ENCODE measurements at regions not wholly inside any gene's neighbourhood (a gene's known extent, or its start where the extent isn't known, plus 50 kb on each side); places are given as distances from the start of the nearest gene placed in this dataset.

DNA sequence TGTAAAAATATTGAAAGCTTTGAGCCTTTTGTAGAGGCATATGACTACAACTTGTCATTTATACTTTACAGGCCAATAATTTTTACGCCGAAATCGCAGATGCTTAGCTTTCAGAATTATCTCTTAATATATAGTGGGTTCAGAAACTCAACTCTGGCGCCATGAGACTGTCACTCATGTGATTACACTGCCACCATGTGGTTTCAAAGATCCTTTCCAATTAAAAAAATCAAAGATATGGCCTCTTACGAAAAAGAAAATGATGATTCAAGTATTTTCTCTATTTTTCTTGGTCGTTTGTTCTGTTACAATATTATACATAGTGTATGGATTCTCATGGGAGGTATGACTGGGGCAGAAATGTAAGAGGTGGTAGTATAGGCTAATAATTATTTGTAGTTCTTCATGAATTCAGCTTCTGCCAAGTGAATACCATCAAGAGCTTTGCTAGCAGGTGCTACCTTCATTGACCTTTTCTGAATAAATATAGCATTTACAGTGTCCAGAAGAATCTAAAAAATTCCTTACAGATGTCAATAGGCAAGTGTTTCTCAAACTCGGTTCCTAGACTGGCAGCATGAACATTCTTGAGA lies 751.7 kb upstream of the GOLIM4 start:
- Histone ChIP-seq H2AFZ (ENCODE audit: low read depth, low read length) (no peak overlapping the region), H3K4me3 (ENCODE audit: low read depth in 1 of 2, low read length in 2 of 2) (no peak overlapping the region), H3K36me3 (ENCODE audit: insufficient read depth, low read length) (no peaks in the 10 kb centered on the region), H3K4me2 (ENCODE audit: insufficient read depth, low read length) (no peak overlapping the region), H4K20me1 (ENCODE audit: insufficient read depth, low read length) (no peaks in the 10 kb centered on the region), H3K27ac (ENCODE audit: low read length) (no peak overlapping the region), H3K79me2 (ENCODE audit: insufficient read depth, low read length) (no peaks in the 10 kb centered on the region), H3K4me1 (ENCODE audit: insufficient read depth, low read length) (no peaks in the 10 kb centered on the region), H3K9me3 (ENCODE audit: insufficient read depth, low read length, severe bottlenecking) (no peaks in the 10 kb centered on the region), H3K9ac (ENCODE audit: low read depth, low read length) (no peak overlapping the region), H3K27me3 (ENCODE audit: insufficient read depth, low read length, poor library complexity) (peaks cover 6% of the 10 kb centered on the region)
- ATAC-seq (ENCODE audit: insufficient read depth, low read depth) (no peak), DNase-seq (peak; percentile 6)
- TF ChIP-seq, protein P1, sequence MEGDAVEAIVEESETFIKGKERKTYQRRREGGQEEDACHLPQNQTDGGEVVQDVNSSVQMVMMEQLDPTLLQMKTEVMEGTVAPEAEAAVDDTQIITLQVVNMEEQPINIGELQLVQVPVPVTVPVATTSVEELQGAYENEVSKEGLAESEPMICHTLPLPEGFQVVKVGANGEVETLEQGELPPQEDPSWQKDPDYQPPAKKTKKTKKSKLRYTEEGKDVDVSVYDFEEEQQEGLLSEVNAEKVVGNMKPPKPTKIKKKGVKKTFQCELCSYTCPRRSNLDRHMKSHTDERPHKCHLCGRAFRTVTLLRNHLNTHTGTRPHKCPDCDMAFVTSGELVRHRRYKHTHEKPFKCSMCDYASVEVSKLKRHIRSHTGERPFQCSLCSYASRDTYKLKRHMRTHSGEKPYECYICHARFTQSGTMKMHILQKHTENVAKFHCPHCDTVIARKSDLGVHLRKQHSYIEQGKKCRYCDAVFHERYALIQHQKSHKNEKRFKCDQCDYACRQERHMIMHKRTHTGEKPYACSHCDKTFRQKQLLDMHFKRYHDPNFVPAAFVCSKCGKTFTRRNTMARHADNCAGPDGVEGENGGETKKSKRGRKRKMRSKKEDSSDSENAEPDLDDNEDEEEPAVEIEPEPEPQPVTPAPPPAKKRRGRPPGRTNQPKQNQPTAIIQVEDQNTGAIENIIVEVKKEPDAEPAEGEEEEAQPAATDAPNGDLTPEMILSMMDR (IDR thresholded peaks at IDR 0.05; ENCODE audit: borderline replicate concordance, extremely low read depth, low read length, poor library complexity, severe bottlenecking): peak; percentile 59
- TF ChIP-seq EZH2 (IDR thresholded peaks at IDR 0.05; ENCODE audit: borderline replicate concordance, low read depth, low read length, severe bottlenecking): no peak

DNA sequence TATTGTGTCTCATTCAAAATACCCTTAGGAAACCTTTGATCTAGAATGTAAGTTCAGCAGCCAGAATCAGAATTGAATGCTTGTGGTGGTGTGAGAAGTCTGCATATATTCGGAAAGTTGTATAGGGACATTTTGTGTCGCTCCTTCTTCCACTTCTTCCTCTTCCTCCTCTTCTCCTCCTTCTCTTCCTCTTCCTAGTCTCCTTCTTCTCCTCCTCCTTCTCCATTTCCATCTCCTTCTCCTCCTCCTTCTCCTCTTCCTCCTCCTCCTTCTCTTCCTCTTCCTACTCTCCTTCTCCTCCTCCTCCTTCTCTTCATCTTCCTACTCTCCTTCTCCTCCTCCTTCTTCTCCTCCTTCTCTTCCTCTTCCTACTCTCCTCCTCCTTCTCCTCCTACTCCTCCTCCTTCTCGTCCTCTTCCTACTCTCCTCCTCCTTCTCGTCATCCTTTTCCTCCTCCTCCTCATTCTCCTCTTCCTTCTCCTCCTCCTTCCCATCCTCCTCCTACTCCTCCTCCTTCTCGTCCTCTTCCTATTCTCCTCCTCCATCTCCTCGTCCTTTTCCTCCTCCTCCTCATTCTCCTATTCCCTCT lies 749.3 kb upstream of the GOLIM4 start:
- TF ChIP-seq, protein P1 (IDR thresholded peaks at IDR 0.05; ENCODE audit: borderline replicate concordance, extremely low read depth, low read length, poor library complexity, severe bottlenecking): no peak
- no peak for TF ChIP-seq EZH2 (IDR thresholded peaks at IDR 0.05; ENCODE audit: borderline replicate concordance, low read depth, low read length, severe bottlenecking)
- no peak overlapping the region for H2AFZ ChIP-seq (ENCODE audit: low read depth, low read length)
- DNase-seq (no peak), ATAC-seq (ENCODE audit: insufficient read depth, low read depth) (no peak)
- H3K4me2 ChIP-seq (ENCODE audit: insufficient read depth, low read length): no peak overlapping the region
- no peaks in the 10 kb centered on the region for H3K9me3 ChIP-seq (ENCODE audit: insufficient read depth, low read length, severe bottlenecking)
- H3K9ac ChIP-seq (ENCODE audit: low read depth, low read length): no peak overlapping the region
- H3K4me3 ChIP-seq (ENCODE audit: low read depth in 1 of 2, low read length in 2 of 2): no peak overlapping the region
- H3K79me2 ChIP-seq (ENCODE audit: insufficient read depth, low read length): no peaks in the 10 kb centered on the region
- no peaks in the 10 kb centered on the region for H4K20me1 ChIP-seq (ENCODE audit: insufficient read depth, low read length)
- H3K27ac ChIP-seq (ENCODE audit: low read length): no peak overlapping the region
- no peaks in the 10 kb centered on the region for H3K36me3 ChIP-seq (ENCODE audit: insufficient read depth, low read length)
- no peaks in the 10 kb centered on the region for H3K4me1 ChIP-seq (ENCODE audit: insufficient read depth, low read length)
- peaks cover 6% of the 10 kb centered on the region for H3K27me3 ChIP-seq (ENCODE audit: insufficient read depth, low read length, poor library complexity)

DNA sequence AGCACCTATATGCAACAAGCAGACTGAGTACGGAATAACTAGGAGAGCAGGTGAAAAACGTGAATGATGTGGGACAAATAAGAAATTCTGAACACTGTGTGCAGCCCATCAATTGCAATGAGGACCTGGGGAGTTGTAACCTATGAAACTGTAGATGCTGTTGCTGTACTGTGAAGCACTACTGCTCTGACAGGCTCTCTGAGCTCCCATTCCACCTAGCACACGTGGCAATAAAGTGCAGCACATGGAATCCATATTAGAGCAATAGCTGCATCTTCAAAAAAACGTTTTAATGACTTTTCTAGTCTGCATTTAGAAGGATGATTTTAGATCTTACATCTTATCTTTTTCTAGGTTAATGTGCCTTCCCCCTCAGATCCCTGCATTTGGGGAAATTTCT lies 748.7 kb upstream of the GOLIM4 start:
- no peak overlapping the region for H2AFZ ChIP-seq (ENCODE audit: low read depth, low read length)
- H3K79me2 ChIP-seq (ENCODE audit: insufficient read depth, low read length): no peaks in the 10 kb centered on the region
- H3K9ac ChIP-seq (ENCODE audit: low read depth, low read length): no peak overlapping the region
- no peaks in the 10 kb centered on the region for H4K20me1 ChIP-seq (ENCODE audit: insufficient read depth, low read length)
- TF ChIP-seq, protein P1 (IDR thresholded peaks at IDR 0.05; ENCODE audit: borderline replicate concordance, extremely low read depth, low read length, poor library complexity, severe bottlenecking): no peak
- no peak for TF ChIP-seq EZH2 (IDR thresholded peaks at IDR 0.05; ENCODE audit: borderline replicate concordance, low read depth, low read length, severe bottlenecking)
- no peak overlapping the region for H3K27ac ChIP-seq (ENCODE audit: low read length)
- peaks cover 6% of the 10 kb centered on the region for H3K27me3 ChIP-seq (ENCODE audit: insufficient read depth, low read length, poor library complexity)
- H3K4me2 ChIP-seq (ENCODE audit: insufficient read depth, low read length): no peak overlapping the region
- no peak for ATAC-seq (ENCODE audit: insufficient read depth, low read depth)
- H3K36me3 ChIP-seq (ENCODE audit: insufficient read depth, low read length): no peaks in the 10 kb centered on the region
- H3K4me1 ChIP-seq (ENCODE audit: insufficient read depth, low read length): no peaks in the 10 kb centered on the region
- H3K4me3 ChIP-seq (ENCODE audit: low read depth in 1 of 2, low read length in 2 of 2): no peak overlapping the region
- no peaks in the 10 kb centered on the region for H3K9me3 ChIP-seq (ENCODE audit: insufficient read depth, low read length, severe bottlenecking)
- DNase-seq: no peak
